Neural cell (in vitro differentiated cells): ENCODE measurements at regions not wholly inside any gene's neighbourhood (a gene's known extent, or its start where the extent isn't known, plus 50 kb on each side); places are given as distances from the start of the nearest gene placed in this dataset.

Experiments used
- H2AFZ ChIP-seq: fragments of 200-600, 300-800 bp; sonication (generic), shearing (Covaris generic); 2 replicates; pipeline ENCODE4 v1.6.0; 2014; ENCODE audit warnings: low read depth, mild to moderate bottlenecking, antibody characterized with exemption, low read length, moderate library complexity
- H3F3A ChIP-seq: fragments of 200-600 bp; shearing (Covaris generic); 2 replicates; pipeline ENCODE4 v1.6.1; 2016; ENCODE audit warnings: mild to moderate bottlenecking, moderate library complexity, mixed read lengths, antibody characterized with exemption, low read length; ENCODE audit not compliant: insufficient read depth, poor library complexity, severe bottlenecking
- H3K27ac ChIP-seq: fragments of 200-600, 300-800 bp; sonication (generic), shearing (Covaris generic); 2 replicates; pipeline ENCODE4 v1.5.1; 2014; ENCODE audit warnings: mild to moderate bottlenecking, low read length, moderate library complexity
- H3K27me3 ChIP-seq: fragments of 300-800, 200-600 bp; sonication (generic), shearing (Covaris generic); 2 replicates; pipeline ENCODE4 v1.6.0; 2014; ENCODE audit warnings: mild to moderate bottlenecking, low read depth, low read length, moderate library complexity; ENCODE audit not compliant: insufficient read depth
- H3K36me3 ChIP-seq: fragments of 300-800, 200-600 bp; sonication (generic), shearing (Covaris generic); 2 replicates; pipeline ENCODE4 v1.5.1; 2014; ENCODE audit warnings: mild to moderate bottlenecking, antibody characterized with exemption, low read length, moderate library complexity; ENCODE audit not compliant: insufficient read depth
- H3K4me2 ChIP-seq: fragments of 300-800, 200-600 bp; sonication (generic), shearing (Covaris generic); 2 replicates; pipeline ENCODE4 v1.6.0; 2014; ENCODE audit warnings: mild to moderate bottlenecking, low read length
- H3K4me3 ChIP-seq: fragments of 300-800, 200-600 bp; sonication (generic), shearing (Covaris generic); 2 replicates; pipeline ENCODE4 v1.5.1; 2014; ENCODE audit warnings: mild to moderate bottlenecking, low read length, moderate library complexity
- H3K79me2 ChIP-seq: fragments of 200-600 bp; shearing (Covaris generic); replicated peaks from 2 replicates; pipeline ENCODE4 v1.6.0; 2014; ENCODE audit warnings: mild to moderate bottlenecking, low read length, moderate library complexity; ENCODE audit not compliant: insufficient read depth
- H3K9ac ChIP-seq: fragments of 300-800, 200-600 bp; sonication (generic), shearing (Covaris generic); 2 replicates; pipeline ENCODE4 v1.6.1; 2016; ENCODE audit warnings: mild to moderate bottlenecking, low read length, mixed read lengths
- H3K9me2 ChIP-seq: fragments of 200-600 bp; shearing (Covaris generic); 2 replicates; pipeline ENCODE4 v1.6.1; 2016; ENCODE audit warnings: mild to moderate bottlenecking, low read length, mixed read lengths; ENCODE audit not compliant: insufficient read depth
- H3K9me3 ChIP-seq: fragments of 200-600, 300-800 bp; sonication (generic), shearing (Covaris generic); 2 replicates; pipeline ENCODE4 v1.6.1; 2016; ENCODE audit warnings: mild to moderate bottlenecking, mixed run types, low read length, moderate library complexity, mixed read lengths
- H4K20me1 ChIP-seq: fragments of 200-600 bp; shearing (Covaris generic); 2 replicates; pipeline ENCODE4 v1.6.1; 2016; ENCODE audit warnings: mild to moderate bottlenecking, mixed run types; ENCODE audit not compliant: insufficient read depth
- EP300 ChIP-seq: fragments of 450-650 bp; conservative IDR thresholded peaks from 2 replicates; pipeline ENCODE4 v1.6.1; 2014; ENCODE audit warnings: antibody characterized with exemption, mild to moderate bottlenecking, moderate library complexity; ENCODE audit not compliant: poor library complexity, severe bottlenecking
- EZH2 ChIP-seq: fragments of 200-600, 300-800 bp; shearing (Covaris generic), sonication (generic); IDR thresholded peaks from 2 replicates; pipeline ENCODE4 v1.6.1; 2014; ENCODE audit warnings: antibody characterized with exemption, low read length, borderline replicate concordance, mild to moderate bottlenecking; ENCODE audit not compliant: insufficient read depth, poor library complexity, severe bottlenecking
- MXI1 ChIP-seq: fragments of 450-650 bp; conservative IDR thresholded peaks from 2 replicates; pipeline ENCODE4 v1.6.1; 2014; ENCODE audit warnings: antibody characterized with exemption, mild to moderate bottlenecking; ENCODE audit not compliant: poor library complexity, severe bottlenecking
- POLR2AphosphoS5 ChIP-seq: IDR thresholded peaks from 2 replicates; pipeline ENCODE4 v1.6.1; 2012
- RAD21 ChIP-seq: fragments of 450-650 bp; conservative IDR thresholded peaks from 2 replicates; pipeline ENCODE4 v1.6.1; 2014; ENCODE audit warnings: antibody characterized with exemption, mild to moderate bottlenecking, moderate library complexity
- SMC3 ChIP-seq: fragments of 450-650 bp; conservative IDR thresholded peaks from 2 replicates; pipeline ENCODE4 v1.6.1; 2014; ENCODE audit warnings: antibody characterized with exemption, mild to moderate bottlenecking, moderate library complexity; ENCODE audit not compliant: poor library complexity
- TAF1 ChIP-seq: IDR thresholded peaks from 2 replicates; pipeline ENCODE4 v1.6.1; 2012; ENCODE audit warnings: low read depth
- TF ChIP-seq, protein P1 (sequence below): IDR thresholded peaks from 2 replicates; pipeline ENCODE4 v1.6.1; 2012; ENCODE audit warnings: borderline replicate concordance
- TF ChIP-seq, protein P2 (sequence below): fragments of 450-650 bp; IDR thresholded peaks from 2 replicates; pipeline ENCODE4 v1.5.1; 2014; ENCODE audit warnings: antibody characterized with exemption, mild to moderate bottlenecking, moderate library complexity; ENCODE audit not compliant: poor library complexity, severe bottlenecking

DNA sequence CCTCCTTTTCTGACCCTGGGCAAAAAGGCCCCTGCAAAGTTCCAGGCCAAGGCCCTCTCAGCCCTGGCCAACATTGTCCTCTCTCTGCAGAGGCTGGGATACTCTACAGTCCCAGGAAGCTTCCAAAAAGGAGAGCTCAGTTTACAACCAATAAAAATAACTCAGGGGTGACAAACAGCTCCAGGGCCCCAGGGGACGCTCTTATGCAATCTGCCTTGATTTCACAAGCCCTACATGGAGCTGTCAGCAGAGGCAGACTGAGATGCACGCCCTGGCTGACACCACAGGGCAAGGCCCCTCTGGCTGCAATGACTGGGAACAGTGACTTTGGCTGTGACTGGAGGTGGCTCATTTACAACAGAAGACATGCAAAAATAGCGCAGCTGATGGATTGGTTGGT is 129.0 kb upstream of the MED13L start:
- no peak overlapping the region for H3K4me3 ChIP-seq
- no peak overlapping the region for H3K4me2 ChIP-seq
- H3F3A ChIP-seq: no peaks in the 10 kb centered on the region
- no peak overlapping the region for H3K27ac ChIP-seq
- no peak overlapping the region for H2AFZ ChIP-seq
- no peaks in the 10 kb centered on the region for H3K79me2 ChIP-seq
- no peak overlapping the region for H3K9ac ChIP-seq
- no peaks in the 10 kb centered on the region for H3K9me3 ChIP-seq
- no peak for TF ChIP-seq RAD21
- no peak for TF ChIP-seq MXI1
- no peak for TF ChIP-seq SMC3
- no peak for TF ChIP-seq POLR2AphosphoS5
- TF ChIP-seq, protein P1, sequence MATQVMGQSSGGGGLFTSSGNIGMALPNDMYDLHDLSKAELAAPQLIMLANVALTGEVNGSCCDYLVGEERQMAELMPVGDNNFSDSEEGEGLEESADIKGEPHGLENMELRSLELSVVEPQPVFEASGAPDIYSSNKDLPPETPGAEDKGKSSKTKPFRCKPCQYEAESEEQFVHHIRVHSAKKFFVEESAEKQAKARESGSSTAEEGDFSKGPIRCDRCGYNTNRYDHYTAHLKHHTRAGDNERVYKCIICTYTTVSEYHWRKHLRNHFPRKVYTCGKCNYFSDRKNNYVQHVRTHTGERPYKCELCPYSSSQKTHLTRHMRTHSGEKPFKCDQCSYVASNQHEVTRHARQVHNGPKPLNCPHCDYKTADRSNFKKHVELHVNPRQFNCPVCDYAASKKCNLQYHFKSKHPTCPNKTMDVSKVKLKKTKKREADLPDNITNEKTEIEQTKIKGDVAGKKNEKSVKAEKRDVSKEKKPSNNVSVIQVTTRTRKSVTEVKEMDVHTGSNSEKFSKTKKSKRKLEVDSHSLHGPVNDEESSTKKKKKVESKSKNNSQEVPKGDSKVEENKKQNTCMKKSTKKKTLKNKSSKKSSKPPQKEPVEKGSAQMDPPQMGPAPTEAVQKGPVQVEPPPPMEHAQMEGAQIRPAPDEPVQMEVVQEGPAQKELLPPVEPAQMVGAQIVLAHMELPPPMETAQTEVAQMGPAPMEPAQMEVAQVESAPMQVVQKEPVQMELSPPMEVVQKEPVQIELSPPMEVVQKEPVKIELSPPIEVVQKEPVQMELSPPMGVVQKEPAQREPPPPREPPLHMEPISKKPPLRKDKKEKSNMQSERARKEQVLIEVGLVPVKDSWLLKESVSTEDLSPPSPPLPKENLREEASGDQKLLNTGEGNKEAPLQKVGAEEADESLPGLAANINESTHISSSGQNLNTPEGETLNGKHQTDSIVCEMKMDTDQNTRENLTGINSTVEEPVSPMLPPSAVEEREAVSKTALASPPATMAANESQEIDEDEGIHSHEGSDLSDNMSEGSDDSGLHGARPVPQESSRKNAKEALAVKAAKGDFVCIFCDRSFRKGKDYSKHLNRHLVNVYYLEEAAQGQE: no peak
- TF ChIP-seq EP300: no peak
- TF ChIP-seq, protein P2, sequence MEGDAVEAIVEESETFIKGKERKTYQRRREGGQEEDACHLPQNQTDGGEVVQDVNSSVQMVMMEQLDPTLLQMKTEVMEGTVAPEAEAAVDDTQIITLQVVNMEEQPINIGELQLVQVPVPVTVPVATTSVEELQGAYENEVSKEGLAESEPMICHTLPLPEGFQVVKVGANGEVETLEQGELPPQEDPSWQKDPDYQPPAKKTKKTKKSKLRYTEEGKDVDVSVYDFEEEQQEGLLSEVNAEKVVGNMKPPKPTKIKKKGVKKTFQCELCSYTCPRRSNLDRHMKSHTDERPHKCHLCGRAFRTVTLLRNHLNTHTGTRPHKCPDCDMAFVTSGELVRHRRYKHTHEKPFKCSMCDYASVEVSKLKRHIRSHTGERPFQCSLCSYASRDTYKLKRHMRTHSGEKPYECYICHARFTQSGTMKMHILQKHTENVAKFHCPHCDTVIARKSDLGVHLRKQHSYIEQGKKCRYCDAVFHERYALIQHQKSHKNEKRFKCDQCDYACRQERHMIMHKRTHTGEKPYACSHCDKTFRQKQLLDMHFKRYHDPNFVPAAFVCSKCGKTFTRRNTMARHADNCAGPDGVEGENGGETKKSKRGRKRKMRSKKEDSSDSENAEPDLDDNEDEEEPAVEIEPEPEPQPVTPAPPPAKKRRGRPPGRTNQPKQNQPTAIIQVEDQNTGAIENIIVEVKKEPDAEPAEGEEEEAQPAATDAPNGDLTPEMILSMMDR: no peak
- no peak for TF ChIP-seq EZH2
- no peak for TF ChIP-seq TAF1
- H4K20me1 ChIP-seq: no peaks in the 10 kb centered on the region
- H3K36me3 ChIP-seq: no peaks in the 10 kb centered on the region
- H3K27me3 ChIP-seq: no peaks in the 10 kb centered on the region
- H3K9me2 ChIP-seq: no peaks in the 10 kb centered on the region

DNA sequence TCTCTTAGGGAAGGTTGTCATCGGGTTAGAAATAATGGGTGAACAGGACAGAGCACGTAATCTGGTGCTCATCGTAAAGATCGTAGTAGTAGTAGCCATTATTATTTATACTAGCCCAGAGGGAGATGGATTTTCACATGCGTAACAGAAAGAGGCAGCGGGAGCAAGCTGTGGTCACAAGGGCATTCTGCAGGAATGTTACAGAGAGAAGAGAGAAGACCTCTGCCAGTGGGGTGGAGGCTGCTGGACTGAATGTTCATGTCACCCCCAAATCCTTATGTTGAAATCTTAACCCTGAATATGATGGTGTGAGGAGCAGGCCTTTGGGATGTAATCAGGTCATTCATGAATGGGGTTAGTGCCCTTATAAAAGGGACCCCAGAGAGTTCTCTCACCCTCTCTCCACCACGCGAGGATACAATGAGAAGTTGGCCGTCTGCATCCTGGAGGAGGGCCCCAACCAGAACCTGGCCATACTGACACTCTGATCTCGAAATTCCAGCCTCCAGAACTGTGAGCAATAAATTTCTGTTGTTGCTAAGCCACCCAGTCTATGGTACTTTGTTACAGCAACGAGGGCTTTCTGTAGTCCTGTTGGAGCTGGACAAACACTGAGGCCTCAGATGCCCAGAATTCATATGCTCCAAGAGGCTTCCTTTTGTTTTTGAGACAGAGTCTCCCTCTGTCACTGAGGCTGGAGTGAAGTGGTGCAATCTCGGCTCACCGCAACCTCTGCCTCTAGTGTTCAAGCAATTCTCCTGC is 131.2 kb upstream of the MED13L start:
- no peak overlapping the region for H3K9ac ChIP-seq
- no peak for TF ChIP-seq RAD21
- TF ChIP-seq MXI1: no peak
- TF ChIP-seq EP300: no peak
- no peak for TF ChIP-seq SMC3
- TF ChIP-seq EZH2: no peak
- no peak for TF ChIP-seq POLR2AphosphoS5
- no peak for TF ChIP-seq TAF1
- TF ChIP-seq, protein P2: no peak
- TF ChIP-seq, protein P1: no peak
- H4K20me1 ChIP-seq: no peaks in the 10 kb centered on the region
- H3K27me3 ChIP-seq: no peaks in the 10 kb centered on the region
- H3K27ac ChIP-seq: no peak overlapping the region
- no peaks in the 10 kb centered on the region for H3K9me3 ChIP-seq
- no peaks in the 10 kb centered on the region for H3F3A ChIP-seq
- H2AFZ ChIP-seq: no peak overlapping the region
- no peaks in the 10 kb centered on the region for H3K36me3 ChIP-seq
- H3K79me2 ChIP-seq: no peaks in the 10 kb centered on the region
- H3K4me3 ChIP-seq: no peak overlapping the region
- H3K4me2 ChIP-seq: no peak overlapping the region
- no peaks in the 10 kb centered on the region for H3K9me2 ChIP-seq
